ENCODE measurements at regions not wholly inside any gene's neighbourhood (a gene's known extent, or its start where the extent isn't known, plus 50 kb on each side); places are given as distances from the start of the nearest gene placed in this dataset.

GRCh38 chr5:8508231-8508630 lies 639.3 kb downstream of the MTRR start:
- H3K4me1 ChIP-seq (ENCODE audit: insufficient read depth, low read length): no peaks in the 10 kb centered on the region
- no peaks in the 10 kb centered on the region for H3K27me3 ChIP-seq (ENCODE audit: insufficient read depth, low read length)
- H3K4me3 ChIP-seq (ENCODE audit: low read length): no peak overlapping the region
- H3K9ac ChIP-seq (ENCODE audit: low read depth, low read length): no peak overlapping the region
- H3K36me3 ChIP-seq (ENCODE audit: insufficient read depth, low read depth, low read length): no peaks in the 10 kb centered on the region
- H3K9me3 ChIP-seq (ENCODE audit: insufficient read depth, low read depth, low read length): no peaks in the 10 kb centered on the region
- no peak overlapping the region for H3K27ac ChIP-seq (ENCODE audit: low read length)

- H3K9ac ChIP-seq (ENCODE audit: low read depth, low read length): no peak overlapping the region
- H3K27me3 ChIP-seq (ENCODE audit: insufficient read depth, low read length): no peaks in the 10 kb centered on the region
- no peak overlapping the region for H3K27ac ChIP-seq (ENCODE audit: low read length)
- H3K4me3 ChIP-seq (ENCODE audit: low read length): no peak overlapping the region
- H3K9me3 ChIP-seq (ENCODE audit: insufficient read depth, low read depth, low read length): 0 out of 2 replicates have a peak, but pooled peaks cover 3% of the 10 kb centered on the region
- no peaks in the 10 kb centered on the region for H3K36me3 ChIP-seq (ENCODE audit: insufficient read depth, low read depth, low read length)
- H3K4me1 ChIP-seq (ENCODE audit: insufficient read depth, low read length): no peaks in the 10 kb centered on the region
Observed at GRCh38 chr5:8516356-8516755, 647.4 kb downstream of the MTRR start.

- Histone ChIP-seq H3K9me3 (ENCODE audit: insufficient read depth, low read depth, low read length) (0 out of 2 replicates have a peak, but pooled peaks cover 3% of the 10 kb centered on the region), H3K9ac (ENCODE audit: low read depth, low read length) (no peak overlapping the region), H3K27ac (ENCODE audit: low read length) (no peak overlapping the region), H3K27me3 (ENCODE audit: insufficient read depth, low read length) (no peaks in the 10 kb centered on the region), H3K4me1 (ENCODE audit: insufficient read depth, low read length) (no peaks in the 10 kb centered on the region), H3K36me3 (ENCODE audit: insufficient read depth, low read depth, low read length) (no peaks in the 10 kb centered on the region), H3K4me3 (ENCODE audit: low read length) (no peak overlapping the region)
Observed at GRCh38 chr5:8517456-8517855, 648.5 kb downstream of the MTRR start.

- no peaks in the 10 kb centered on the region for H3K27me3 ChIP-seq (ENCODE audit: insufficient read depth, low read length)
- H3K4me1 ChIP-seq (ENCODE audit: insufficient read depth, low read length): no peaks in the 10 kb centered on the region
- no peak overlapping the region for H3K27ac ChIP-seq (ENCODE audit: low read length)
- H3K36me3 ChIP-seq (ENCODE audit: insufficient read depth, low read depth, low read length): no peaks in the 10 kb centered on the region
- no peak overlapping the region for H3K9ac ChIP-seq (ENCODE audit: low read depth, low read length)
- H3K4me3 ChIP-seq (ENCODE audit: low read length): no peak overlapping the region
- H3K9me3 ChIP-seq (ENCODE audit: insufficient read depth, low read depth, low read length): no peaks in the 10 kb centered on the region
Observed at GRCh38 chr5:8520917-8521316, 652.0 kb downstream of the MTRR start.

GRCh38 chr5:8521991-8522390 lies 653.0 kb downstream of the MTRR start:
- no peaks in the 10 kb centered on the region for H3K9me3 ChIP-seq (ENCODE audit: insufficient read depth, low read depth, low read length)
- no peak overlapping the region for H3K9ac ChIP-seq (ENCODE audit: low read depth, low read length)
- no peaks in the 10 kb centered on the region for H3K27me3 ChIP-seq (ENCODE audit: insufficient read depth, low read length)
- no peaks in the 10 kb centered on the region for H3K36me3 ChIP-seq (ENCODE audit: insufficient read depth, low read depth, low read length)
- no peak overlapping the region for H3K4me3 ChIP-seq (ENCODE audit: low read length)
- H3K27ac ChIP-seq (ENCODE audit: low read length): no peak overlapping the region
- H3K4me1 ChIP-seq (ENCODE audit: insufficient read depth, low read length): no peaks in the 10 kb centered on the region

GRCh38 chr5:8522646-8523045 lies 653.7 kb downstream of the MTRR start:
- no peak overlapping the region for H3K9ac ChIP-seq (ENCODE audit: low read depth, low read length)
- H3K4me3 ChIP-seq (ENCODE audit: low read length): no peak overlapping the region
- H3K4me1 ChIP-seq (ENCODE audit: insufficient read depth, low read length): no peaks in the 10 kb centered on the region
- no peak overlapping the region for H3K27ac ChIP-seq (ENCODE audit: low read length)
- H3K27me3 ChIP-seq (ENCODE audit: insufficient read depth, low read length): no peaks in the 10 kb centered on the region
- no peaks in the 10 kb centered on the region for H3K9me3 ChIP-seq (ENCODE audit: insufficient read depth, low read depth, low read length)
- H3K36me3 ChIP-seq (ENCODE audit: insufficient read depth, low read depth, low read length): no peaks in the 10 kb centered on the region

- H3K36me3 ChIP-seq (ENCODE audit: insufficient read depth, low read depth, low read length): no peaks in the 10 kb centered on the region
- no peak overlapping the region for H3K4me3 ChIP-seq (ENCODE audit: low read length)
- no peak overlapping the region for H3K27ac ChIP-seq (ENCODE audit: low read length)
- H3K9me3 ChIP-seq (ENCODE audit: insufficient read depth, low read depth, low read length): no peaks in the 10 kb centered on the region
- no peaks in the 10 kb centered on the region for H3K27me3 ChIP-seq (ENCODE audit: insufficient read depth, low read length)
- H3K4me1 ChIP-seq (ENCODE audit: insufficient read depth, low read length): no peaks in the 10 kb centered on the region
- no peak overlapping the region for H3K9ac ChIP-seq (ENCODE audit: low read depth, low read length)
Observed at GRCh38 chr5:8523501-8523900, 654.6 kb downstream of the MTRR start.

- Histone ChIP-seq H3K4me1 (ENCODE audit: insufficient read depth, low read length) (no peaks in the 10 kb centered on the region), H3K27me3 (ENCODE audit: insufficient read depth, low read length) (no peaks in the 10 kb centered on the region), H3K27ac (ENCODE audit: low read length) (no peak overlapping the region), H3K9me3 (ENCODE audit: insufficient read depth, low read depth, low read length) (no peaks in the 10 kb centered on the region), H3K36me3 (ENCODE audit: insufficient read depth, low read depth, low read length) (no peaks in the 10 kb centered on the region), H3K9ac (ENCODE audit: low read depth, low read length) (no peak overlapping the region), H3K4me3 (ENCODE audit: low read length) (no peak overlapping the region)
Observed at GRCh38 chr5:8525819-8526218, 656.9 kb downstream of the MTRR start.

GRCh38 chr5:8528106-8528505 lies 659.2 kb downstream of the MTRR start:
- H3K4me3 ChIP-seq (ENCODE audit: low read length): no peak overlapping the region
- H3K36me3 ChIP-seq (ENCODE audit: insufficient read depth, low read depth, low read length): no peaks in the 10 kb centered on the region
- no peaks in the 10 kb centered on the region for H3K27me3 ChIP-seq (ENCODE audit: insufficient read depth, low read length)
- no peaks in the 10 kb centered on the region for H3K4me1 ChIP-seq (ENCODE audit: insufficient read depth, low read length)
- H3K27ac ChIP-seq (ENCODE audit: low read length): no peak overlapping the region
- no peak overlapping the region for H3K9ac ChIP-seq (ENCODE audit: low read depth, low read length)
- H3K9me3 ChIP-seq (ENCODE audit: insufficient read depth, low read depth, low read length): no peaks in the 10 kb centered on the region

- Histone ChIP-seq H3K4me3 (ENCODE audit: low read length) (no peak overlapping the region), H3K36me3 (ENCODE audit: insufficient read depth, low read depth, low read length) (no peaks in the 10 kb centered on the region), H3K9me3 (ENCODE audit: insufficient read depth, low read depth, low read length) (no peaks in the 10 kb centered on the region), H3K27me3 (ENCODE audit: insufficient read depth, low read length) (no peaks in the 10 kb centered on the region), H3K4me1 (ENCODE audit: insufficient read depth, low read length) (no peaks in the 10 kb centered on the region; the same call in 1 of the 2 replicates), H3K9ac (ENCODE audit: low read depth, low read length) (no peak overlapping the region), H3K27ac (ENCODE audit: low read length) (no peak overlapping the region)
Observed at GRCh38 chr5:8538821-8539220, 669.9 kb downstream of the MTRR start.

- no peaks in the 10 kb centered on the region for H3K36me3 ChIP-seq (ENCODE audit: insufficient read depth, low read depth, low read length)
- H3K27me3 ChIP-seq (ENCODE audit: insufficient read depth, low read length): no peaks in the 10 kb centered on the region
- H3K4me3 ChIP-seq (ENCODE audit: low read length): no peak overlapping the region
- no peaks in the 10 kb centered on the region; the same call in 1 of the 2 replicates for H3K4me1 ChIP-seq (ENCODE audit: insufficient read depth, low read length)
- H3K9me3 ChIP-seq (ENCODE audit: insufficient read depth, low read depth, low read length): no peaks in the 10 kb centered on the region
- no peak overlapping the region for H3K9ac ChIP-seq (ENCODE audit: low read depth, low read length)
- no peak overlapping the region for H3K27ac ChIP-seq (ENCODE audit: low read length)
Observed at GRCh38 chr5:8540317-8540716, 671.4 kb downstream of the MTRR start.

- no peaks in the 10 kb centered on the region for H3K4me1 ChIP-seq (ENCODE audit: insufficient read depth, low read length)
- no peaks in the 10 kb centered on the region for H3K27me3 ChIP-seq (ENCODE audit: insufficient read depth, low read length)
- H3K9ac ChIP-seq (ENCODE audit: low read depth, low read length): no peak overlapping the region
- H3K36me3 ChIP-seq (ENCODE audit: insufficient read depth, low read depth, low read length): no peaks in the 10 kb centered on the region
- no peak overlapping the region for H3K27ac ChIP-seq (ENCODE audit: low read length)
- H3K4me3 ChIP-seq (ENCODE audit: low read length): no peak overlapping the region
- peaks cover 11% of the 10 kb centered on the region; the same call in 1 of the 2 replicates for H3K9me3 ChIP-seq (ENCODE audit: insufficient read depth, low read depth, low read length)
Observed at GRCh38 chr5:8550921-8551320, 682.0 kb downstream of the MTRR start.

- H3K9me3 ChIP-seq (ENCODE audit: insufficient read depth, low read depth, low read length): peaks cover 11% of the 10 kb centered on the region; the same call in 1 of the 2 replicates
- no peak overlapping the region for H3K9ac ChIP-seq (ENCODE audit: low read depth, low read length)
- no peaks in the 10 kb centered on the region for H3K4me1 ChIP-seq (ENCODE audit: insufficient read depth, low read length)
- H3K27ac ChIP-seq (ENCODE audit: low read length): no peak overlapping the region
- H3K4me3 ChIP-seq (ENCODE audit: low read length): no peak overlapping the region
- H3K27me3 ChIP-seq (ENCODE audit: insufficient read depth, low read length): no peaks in the 10 kb centered on the region
- H3K36me3 ChIP-seq (ENCODE audit: insufficient read depth, low read depth, low read length): no peaks in the 10 kb centered on the region
Observed at GRCh38 chr5:8553364-8553763, 684.4 kb downstream of the MTRR start.
